SHP77 treated with DMSO at 0.1 percent for 48 hours (cell line): ENCODE measurements at regions not wholly inside any gene's neighbourhood (a gene's known extent, or its start where the extent isn't known, plus 50 kb on each side); places are given as distances from the start of the nearest gene placed in this dataset.
"Not testable (repeated sequence)": the region's sequence is repeated elsewhere in the genome, so short reads cannot be mapped to it uniquely, and the experiment has no call there.

Experiments used
- DNase-seq: peaks from one replicate; lab custom pipeline; 2025; lab: John Stamatoyannopoulos, UW

DNA sequence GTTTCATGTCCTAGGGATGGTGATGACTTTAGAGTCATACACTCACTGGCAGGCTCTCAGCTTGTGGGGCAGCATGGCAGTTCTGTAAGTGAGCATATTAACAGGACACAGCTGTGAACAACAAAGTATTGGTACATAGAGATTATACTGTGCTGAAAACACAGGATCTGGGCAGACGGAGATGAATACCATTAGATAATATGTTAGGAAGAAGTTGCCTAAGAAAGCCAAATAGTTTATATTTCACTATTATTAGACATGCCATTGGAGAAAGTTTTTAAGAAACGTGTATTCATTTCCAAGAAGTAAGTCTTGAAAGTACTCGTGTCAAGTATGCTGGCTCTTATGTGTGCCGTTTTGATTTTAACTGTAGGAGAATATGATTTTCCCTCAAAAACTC is 274.5 kb downstream of the INHBA start:
- no peak for DNase-seq

DNA sequence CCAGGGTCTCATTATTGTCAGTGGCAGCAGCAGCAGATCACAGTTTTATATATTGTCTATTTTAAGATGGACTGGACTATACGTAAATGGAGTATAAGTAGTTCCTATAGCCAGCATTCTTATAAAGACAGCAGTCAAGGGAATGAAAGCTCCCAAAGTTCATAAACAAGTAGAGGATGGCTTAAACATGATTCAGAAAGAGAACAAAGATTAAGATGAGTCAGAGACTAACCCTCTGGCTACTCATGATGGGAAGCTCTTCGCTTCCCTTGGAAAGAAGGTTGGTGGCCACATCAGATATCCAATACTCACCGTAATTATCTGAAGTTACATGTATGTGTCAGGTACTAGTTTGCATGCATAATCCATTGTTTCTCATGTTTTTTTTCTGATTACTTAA is 277.0 kb downstream of the INHBA start:
- no peak for DNase-seq

DNA sequence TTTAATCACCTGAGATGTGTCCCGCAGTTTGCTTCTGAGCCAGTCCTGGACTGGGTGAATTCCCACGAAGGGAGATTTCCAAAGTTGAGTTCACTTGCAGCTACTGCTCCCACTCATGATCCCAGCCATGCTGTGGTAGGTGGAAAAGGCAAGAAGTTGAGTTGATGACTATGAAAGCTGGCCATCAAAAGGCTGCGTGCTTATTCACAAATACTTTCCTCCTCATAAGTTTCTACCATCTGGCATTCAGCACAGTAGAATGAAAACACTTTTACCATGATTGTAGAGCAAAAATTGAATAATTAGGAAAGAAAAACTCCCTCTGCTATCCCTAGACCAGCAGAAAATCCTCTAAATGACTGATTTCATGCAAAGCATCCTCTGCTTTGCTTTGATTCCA is 281.8 kb downstream of the INHBA start:
- DNase-seq: no peak

DNA sequence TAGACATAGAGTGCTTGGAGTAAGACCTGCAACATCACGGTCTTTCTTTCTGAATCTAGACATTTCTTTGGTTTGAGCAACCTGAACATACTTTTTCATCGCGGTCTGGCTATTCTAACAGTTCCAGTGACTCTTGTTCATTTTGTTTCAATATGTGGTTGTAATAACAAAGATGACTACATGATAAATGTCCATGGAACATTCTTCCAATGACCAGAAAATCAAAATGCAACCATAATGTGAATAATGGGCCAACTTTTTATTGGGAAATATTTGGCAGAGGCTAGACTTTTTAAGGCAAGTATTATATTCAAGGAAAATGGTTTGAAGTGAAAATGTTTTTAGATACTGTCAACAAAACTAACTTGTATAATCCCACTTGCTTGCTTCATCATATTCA is 282.5 kb downstream of the INHBA start:
- DNase-seq: no peak

DNA sequence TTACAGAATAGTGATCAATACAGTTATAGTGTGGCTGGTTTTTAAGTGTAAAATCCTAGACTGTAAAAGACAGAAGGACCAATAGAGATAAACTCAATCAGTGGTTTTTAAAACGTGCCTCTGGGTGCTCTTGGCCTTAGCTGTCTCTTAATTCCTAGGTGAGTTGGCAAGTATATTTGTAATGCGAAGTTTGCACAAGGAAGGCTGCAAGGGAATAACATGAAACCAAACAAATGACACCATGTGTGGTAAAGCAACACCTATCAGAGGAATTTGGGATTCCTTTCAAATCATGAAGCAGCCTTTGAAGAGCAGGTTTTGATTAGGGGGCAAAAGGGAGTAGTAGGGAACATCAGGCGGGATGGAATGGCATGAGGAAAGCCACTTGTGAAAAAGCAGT is 284.6 kb downstream of the INHBA start:
- no peak for DNase-seq

DNA sequence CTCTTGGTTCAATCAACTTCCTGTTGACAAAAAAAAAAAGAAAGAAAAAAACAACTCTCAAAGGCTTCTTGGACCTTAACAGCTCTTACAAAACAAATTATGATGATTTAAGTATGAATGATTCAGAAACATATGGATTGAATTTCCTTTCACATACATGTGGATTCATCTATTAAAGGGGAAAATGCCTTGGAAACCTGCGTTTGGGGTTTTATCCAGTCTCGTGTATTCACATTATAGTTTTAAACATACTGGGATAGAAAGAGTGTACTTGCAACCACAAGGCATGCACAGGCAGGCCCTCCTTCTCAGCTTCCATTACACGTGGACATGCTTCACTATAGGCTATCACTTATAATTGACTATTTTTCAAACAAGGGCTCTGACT is 286.7 kb downstream of the INHBA start:
- DNase-seq: no peak

DNA sequence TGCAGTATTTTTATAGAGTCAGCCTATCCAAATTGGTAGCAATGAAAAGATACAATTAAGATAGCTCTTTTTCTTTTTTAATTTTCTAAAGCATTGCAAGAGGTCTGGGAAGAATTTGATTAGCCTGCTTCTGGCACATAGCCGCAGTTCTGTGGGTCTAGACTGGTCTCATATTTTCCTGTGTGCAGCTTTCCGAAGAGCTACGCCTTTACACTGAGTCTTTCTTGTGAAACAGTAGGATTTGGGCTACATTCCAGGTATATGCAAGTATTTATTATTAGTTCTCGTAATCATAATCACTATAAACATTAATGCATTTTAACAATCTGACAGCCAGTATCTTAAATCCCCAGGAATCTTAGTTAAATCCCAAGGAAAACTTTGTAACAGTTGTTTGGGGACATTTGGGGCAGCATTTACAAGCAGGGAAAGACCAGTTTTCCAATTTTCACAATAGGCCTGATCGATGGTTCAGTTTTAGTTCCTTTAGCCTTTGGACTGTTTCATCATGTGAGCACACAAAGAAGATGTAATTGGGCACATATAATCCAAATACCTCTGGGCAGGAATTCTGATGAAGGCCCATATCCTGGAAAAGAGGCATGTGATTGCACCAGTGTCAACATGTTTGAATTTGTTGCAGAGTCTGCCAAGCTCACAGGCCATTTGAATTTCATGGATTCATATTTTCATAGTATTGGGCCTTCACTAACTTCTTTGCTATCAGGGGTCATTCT is 287.3 kb downstream of the INHBA start:
- DNase-seq: no peak

DNA sequence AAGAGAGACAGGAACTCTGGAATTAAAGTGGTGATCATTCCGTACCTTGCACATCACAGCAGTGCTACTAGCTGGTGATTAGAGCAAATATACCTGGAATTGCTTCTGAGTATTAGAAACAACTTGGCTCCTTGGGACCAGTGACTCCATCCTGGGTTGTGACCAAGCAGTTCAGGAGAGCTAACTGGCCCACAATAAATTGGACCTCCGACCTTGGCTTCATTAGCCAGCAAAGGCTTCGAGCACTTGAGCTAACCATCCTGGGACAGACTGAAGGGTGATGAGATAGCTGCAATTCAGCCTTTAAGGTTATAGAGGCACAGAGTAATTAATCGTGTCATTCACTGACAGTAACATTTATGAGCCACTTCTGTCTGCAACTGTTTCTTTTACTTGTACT is 287.8 kb downstream of the INHBA start:
- no peak for DNase-seq

DNA sequence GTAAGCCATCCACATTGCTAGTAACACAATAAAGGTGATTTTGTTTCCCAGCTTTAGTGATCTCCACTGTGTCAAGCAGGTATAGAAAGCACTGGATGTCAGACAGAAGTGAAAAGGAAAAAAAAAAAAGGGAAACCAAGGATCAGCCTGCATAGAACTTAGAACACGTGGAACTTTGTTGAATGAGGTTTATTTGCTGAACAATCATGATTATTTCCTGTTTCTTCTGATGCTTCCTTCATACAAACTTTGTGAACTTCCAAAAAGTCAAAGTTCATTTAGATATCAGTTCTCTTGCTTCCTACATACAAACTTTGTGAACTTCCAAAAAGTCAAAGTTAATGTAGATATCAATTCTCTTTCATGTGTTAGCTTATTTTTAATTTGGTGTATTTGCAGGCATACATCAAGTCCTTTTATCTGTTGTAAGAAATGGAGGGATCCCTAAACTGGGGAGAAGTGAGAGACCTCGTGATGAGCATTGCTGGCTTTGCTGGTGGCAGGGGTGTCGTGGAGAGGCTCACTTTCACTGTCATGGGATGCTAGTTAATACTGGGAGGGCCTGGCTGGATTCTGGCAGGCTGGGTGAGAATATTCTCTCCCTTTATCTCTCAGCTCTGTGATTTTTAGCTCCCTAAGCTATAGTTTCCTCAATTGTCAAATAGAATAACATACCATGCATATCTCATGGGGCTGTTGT is 298.4 kb downstream of the INHBA start:
- DNase-seq: no peak

DNA sequence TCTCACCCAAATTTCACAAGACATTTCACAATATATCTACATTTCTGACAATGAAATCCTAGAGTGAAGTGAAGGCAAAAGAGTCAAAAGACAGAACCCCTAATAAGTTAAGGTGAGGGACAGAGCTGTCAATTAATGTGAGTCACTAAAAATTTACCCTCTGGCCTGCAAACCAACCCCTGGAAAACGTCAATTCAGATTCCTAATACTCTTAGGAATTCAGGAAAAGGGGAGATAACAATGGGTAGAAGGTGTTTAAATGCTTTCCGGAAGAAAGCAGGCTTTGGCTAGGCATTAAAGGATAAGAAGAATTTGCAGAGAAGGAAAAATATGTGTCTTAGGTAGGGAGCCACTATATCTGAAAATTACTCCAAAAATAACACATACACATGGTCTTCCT is 299.6 kb downstream of the INHBA start:
- no peak for DNase-seq

DNA sequence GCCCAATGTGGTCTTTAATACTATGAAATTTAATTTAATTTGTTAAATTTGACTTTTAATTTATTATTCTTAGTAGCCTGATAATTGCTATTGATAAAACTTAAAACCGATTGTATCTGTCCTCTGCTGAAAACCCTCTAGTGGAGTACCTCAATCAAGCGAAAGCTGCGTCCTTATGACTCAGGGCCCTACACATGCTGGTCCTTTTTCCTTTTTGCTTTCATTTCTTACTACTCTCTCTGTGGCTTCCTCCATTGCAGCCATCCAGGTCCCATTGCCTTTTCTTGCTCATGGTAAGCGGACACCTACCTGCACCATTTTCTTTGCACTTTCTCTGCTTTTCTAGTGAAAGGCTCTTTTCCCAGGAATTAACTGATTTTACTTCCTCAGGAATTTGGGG is 301.1 kb downstream of the INHBA start:
- DNase-seq: no peak

DNA sequence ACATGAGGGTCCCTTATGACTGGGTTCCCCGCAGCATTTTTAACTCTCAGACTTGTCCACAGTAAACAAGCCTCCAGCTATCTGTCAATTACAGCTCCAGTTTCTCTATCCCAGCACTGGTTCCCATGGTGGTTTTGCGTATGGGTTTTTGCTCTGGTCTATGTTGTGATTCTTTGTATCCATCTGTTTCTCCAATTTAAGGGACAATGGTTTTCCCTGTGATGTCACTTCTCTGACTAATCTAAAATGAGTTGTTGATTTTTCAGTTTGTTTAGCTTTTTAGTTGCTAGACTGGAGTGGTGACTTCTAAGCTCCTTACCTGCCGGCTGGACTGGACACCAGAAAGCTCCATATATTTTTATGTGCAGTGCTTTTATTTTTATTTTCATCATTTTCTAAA is 303.7 kb downstream of the INHBA start:
- no peak for DNase-seq

DNA sequence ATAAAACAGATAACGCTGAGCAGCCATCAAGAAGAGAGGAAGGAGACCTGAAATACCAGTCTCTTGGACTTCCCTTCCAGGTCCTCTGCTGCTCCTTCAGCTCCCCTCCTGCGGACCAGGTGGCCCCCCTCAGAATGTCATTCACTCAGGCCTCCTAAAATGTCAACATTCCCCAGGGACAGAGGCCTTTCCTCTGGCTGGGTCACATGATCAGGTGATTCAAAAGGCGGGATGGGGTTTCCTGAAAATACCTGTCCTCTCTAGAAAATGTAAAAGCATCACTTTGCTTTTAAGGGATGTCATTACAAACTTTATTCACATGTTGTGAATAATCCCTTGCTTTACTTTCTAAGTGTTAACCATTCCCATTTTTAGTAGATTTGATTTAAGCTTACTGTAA is 311.1 kb downstream of the INHBA start:
- DNase-seq: no peak

DNA sequence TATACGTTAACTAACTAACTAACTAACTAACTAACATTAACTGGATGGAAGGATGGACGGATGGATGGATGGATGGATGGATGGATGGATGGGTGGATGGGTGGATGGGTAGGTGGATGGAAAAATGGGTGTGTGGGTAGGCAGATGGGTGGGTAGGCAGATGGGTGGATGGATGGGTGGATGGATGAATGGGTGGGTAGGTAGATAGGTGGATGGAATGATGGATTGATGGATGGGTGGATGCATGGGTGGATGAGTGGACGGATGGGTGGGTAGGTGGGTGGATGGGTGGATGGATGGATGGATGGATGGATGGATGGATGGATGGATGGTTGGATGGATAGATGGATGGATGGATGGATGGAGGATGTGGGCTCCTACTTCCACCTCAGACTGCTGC is 314.0 kb downstream of the INHBA start:
- DNase-seq: not testable (repeated sequence)

DNA sequence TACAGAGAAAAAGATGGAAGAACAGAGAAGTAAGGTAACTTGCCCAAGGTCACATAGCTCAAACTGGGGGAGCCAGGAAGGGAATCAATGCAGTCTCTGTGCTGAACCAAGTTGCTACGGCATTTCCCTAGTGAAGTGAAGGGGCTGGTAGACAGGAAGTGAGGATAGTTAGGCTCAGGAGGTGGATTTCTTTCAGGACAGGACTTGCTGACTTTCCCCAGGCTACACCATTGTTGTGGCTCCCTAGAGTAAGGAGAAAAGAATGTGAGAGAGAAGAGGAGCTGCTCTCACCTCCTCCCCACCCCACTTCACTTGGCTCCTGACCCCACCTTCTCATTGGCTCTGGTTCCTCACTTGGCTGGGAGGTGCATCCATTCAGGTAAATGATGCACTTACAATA is 316.9 kb downstream of the INHBA start:
- DNase-seq: no peak

DNA sequence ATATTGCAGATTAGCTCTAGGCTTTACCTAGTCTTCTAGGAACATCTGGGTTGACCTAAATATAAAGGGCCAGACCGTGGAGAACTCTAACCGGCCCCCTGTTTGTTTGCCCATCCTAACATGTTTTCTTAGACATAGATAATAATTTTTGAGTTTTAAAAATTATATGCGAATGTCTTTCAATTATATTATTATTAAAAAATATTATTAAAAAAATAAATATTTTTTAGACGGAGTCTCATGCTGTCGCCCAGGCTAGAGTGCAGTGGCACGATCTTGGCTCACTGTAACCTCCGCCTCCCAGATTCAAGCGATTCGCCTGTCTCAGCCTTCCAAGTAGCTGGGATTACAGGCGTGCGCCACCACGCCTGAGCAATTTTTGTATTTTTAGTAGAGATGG is 318.5 kb downstream of the INHBA start:
- DNase-seq: no peak

DNA sequence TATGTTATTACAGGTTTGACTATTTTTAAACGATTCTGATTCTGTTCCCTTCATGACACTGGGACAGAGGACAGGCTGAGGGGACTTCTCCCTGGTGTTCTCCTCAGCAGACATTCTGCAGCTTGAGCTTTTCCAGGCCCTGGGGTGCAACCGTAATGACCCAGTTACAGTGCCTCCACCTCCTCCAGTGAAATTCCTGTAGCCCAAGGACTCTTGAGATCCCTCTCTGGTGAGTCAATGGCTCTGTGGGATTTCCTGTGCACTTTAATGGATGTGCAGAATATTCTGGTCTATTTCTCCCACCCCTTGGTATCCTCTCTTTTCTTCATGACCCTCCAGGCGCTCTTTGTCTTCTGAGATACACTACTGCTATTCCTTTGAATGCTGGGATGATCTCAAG is 319.3 kb downstream of the INHBA start:
- DNase-seq: no peak

DNA sequence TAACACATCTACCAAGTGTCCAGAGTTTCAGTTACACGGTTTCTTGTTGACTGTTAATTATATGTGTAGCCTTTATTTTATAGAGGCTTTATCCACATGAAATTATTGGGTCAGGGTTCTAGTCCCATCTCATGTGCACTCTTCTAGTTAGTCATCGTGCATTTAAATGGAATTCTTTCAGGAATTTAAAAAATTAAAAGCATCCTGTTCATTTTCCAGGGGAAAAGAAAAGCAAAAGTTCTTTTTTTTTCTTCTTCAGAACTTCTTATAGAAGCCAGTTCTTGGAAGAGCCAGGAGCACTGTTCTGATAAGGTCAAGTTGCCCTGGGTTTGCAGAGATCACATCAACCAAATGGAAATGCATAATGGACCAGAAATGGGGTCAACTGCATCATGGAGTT is 324.7 kb downstream of the INHBA start:
- DNase-seq: no peak

DNA sequence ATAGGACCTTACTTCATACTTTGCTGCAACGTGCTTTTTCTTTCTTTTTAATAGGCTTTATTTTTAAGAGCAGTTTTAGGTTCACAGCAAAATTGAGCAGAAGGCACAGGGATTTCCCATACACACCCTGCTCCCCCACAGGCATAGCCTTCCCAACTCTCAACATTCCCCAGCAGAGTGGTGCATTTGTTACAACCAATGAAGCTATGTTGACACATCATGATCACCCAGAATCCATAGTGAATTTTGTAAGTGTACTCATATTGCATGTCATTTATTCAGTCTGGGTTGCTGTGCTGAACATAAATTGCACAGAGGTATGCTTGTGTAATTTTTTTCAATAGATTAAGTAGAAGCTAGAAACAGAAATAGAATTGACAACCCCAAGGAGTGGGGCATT is 327.3 kb downstream of the INHBA start:
- no peak for DNase-seq

DNA sequence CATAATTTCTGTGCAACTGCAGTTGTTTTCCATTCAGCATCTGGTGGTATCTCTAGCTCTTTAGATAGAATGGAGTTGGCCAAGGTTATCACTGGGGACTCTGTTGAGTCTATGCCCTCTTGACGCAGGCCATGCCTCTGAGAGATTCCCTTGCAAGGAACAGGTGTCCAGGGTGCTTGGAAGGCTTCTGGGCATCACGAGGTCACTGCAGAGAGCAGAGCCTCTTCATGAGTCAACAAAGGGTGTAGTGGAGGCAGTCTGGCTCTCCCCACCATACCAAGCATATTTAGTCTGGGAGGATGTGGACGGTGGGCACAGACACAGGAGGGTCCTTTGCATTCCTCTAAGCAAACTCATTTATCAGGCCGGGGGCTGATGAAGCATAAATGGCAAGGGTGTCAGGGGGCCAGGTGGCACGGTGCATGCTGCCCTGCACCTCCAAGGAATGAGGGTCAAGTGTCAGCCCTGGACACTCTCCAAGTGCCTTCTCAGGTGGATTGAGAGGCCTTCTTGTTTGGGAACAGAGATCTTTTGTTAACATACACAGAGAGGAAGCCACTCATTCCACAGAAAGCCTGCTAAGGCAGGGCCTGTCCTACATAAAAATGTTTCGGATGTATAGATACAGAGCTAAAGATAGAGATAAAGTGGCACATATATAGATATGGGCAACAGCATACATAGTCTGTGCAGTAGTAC is 328.6 kb downstream of the INHBA start:
- DNase-seq: no peak

DNA sequence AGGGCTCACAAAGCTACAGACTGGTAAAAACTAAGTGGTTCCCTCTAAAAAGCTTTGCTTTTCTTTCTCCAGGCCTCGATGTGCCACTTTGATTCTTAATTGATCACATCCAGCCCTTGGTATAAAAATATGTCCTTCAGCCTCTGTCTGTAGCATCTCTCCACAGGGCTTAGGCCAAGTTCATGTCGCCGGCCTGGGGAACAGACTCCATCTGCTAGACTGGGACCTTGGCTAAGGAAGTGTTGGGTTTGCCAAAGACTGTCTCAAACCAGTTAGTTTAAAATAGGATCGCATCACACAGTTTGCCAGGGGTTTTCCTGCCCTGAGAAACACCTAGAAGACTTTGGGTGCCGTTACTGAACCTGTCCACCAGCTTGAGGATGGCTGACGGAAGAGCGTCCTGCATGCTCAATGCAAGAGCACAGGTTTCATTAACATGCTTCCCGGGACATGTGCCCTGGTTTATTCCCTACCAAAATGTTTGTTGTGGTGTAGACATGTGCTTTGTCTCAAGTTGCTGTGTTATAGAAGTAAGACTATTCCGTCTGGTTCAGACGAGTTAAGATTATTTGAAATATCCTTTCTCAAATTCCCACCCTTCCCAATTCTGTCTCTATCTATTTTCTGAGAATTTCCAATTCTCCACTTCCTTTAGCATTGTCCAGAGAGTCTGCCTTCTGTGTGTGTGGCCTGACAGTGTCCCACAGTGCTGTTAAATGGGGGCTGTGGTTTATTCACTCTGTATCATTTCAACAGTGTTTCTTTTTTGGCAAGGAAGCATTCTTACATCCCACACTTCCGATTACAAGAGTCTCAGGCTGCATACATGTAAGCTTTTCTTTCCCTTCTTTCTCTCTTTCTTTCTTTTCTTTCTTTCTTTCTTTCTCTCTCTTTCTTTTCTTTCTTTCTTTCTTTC is 334.7 kb downstream of the INHBA start:
- no peak for DNase-seq

DNA sequence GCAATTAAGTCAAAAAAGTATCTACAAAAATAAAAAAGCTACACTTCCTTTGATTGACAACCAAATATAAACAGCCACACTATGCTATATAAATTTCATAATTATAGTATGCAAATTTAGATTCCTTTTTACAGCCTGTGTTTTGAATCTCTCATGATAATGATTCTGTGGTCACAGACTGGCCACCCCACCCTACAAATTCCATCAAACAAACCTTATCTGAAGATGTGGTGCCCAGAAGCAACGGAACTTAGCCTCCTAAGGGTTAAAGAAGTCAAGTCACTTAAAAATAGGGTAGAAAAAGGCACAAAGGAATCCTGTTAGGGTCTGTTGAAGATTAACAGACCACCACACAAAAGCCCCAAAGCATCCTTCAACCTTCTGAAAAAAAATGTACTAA is 351.8 kb downstream of the INHBA start:
- no peak for DNase-seq
